BE2C (cell line): ENCODE measurements at regions not wholly inside any gene's neighbourhood (a gene's known extent, or its start where the extent isn't known, plus 50 kb on each side); places are given as distances from the start of the nearest gene placed in this dataset.
"Not testable (repeated sequence)": the region's sequence is repeated elsewhere in the genome, so short reads cannot be mapped to it uniquely, and the experiment has no call there.

Experiments used
- DNase-seq: peaks from one replicate; pipeline ENCODE4 v3.0.0-alpha.2; 2020
- H3K27me3 ChIP-seq: fragments of 250-450 bp; sonication (Bioruptor Pico); 2 replicates; pipeline ENCODE4 v1.5.1; 2020; ENCODE audit warnings: mild to moderate bottlenecking
- H3K36me3 ChIP-seq: fragments of 250-450 bp; sonication (Bioruptor Pico); 2 replicates; pipeline ENCODE4 v1.5.1; 2020; ENCODE audit warnings: mild to moderate bottlenecking
- H3K4me1 ChIP-seq: fragments of 250-450 bp; sonication (Bioruptor Pico); 2 replicates; pipeline ENCODE4 v1.5.1; 2020
- H3K4me3 ChIP-seq: 2 replicates; pipeline ENCODE4 v1.5.1; 2011; ENCODE audit warnings: low read depth, low read length
- H3K9me3 ChIP-seq: fragments of 250-450 bp; sonication (Bioruptor Pico); 2 replicates; pipeline ENCODE4 v1.5.1; 2020
- CTCF ChIP-seq: IDR thresholded peaks from 2 replicates; pipeline ENCODE4 v1.5.1; 2012; ENCODE audit warnings: mild to moderate bottlenecking, low read depth, low read length

GRCh38 chr3:19825193-19825592 lies 108.8 kb downstream of the EFHB start:
- H3K27me3 ChIP-seq, result no peaks in the 10 kb centered on the region
- no peaks in the 10 kb centered on the region for H3K4me1 ChIP-seq
- no peaks in the 10 kb centered on the region for H3K36me3 ChIP-seq
- no peak for TF ChIP-seq CTCF
- H3K9me3 ChIP-seq, result no peaks in the 10 kb centered on the region
- no peak overlapping the region for H3K4me3 ChIP-seq
- DNase-seq, result no peak

- Histone ChIP-seq H3K36me3 (no peaks in the 10 kb centered on the region), H3K4me3 (no peak overlapping the region), H3K9me3 (no peaks in the 10 kb centered on the region), H3K27me3 (no peaks in the 10 kb centered on the region), H3K4me1 (no peaks in the 10 kb centered on the region)
- no peak for TF ChIP-seq CTCF
- no peak for DNase-seq
These were observed 111.2 kb downstream of the EFHB start for GRCh38 chr3:19822805-19823204.

GRCh38 chr3:19816631-19817030 lies 117.4 kb downstream of the EFHB start:
- no peaks in the 10 kb centered on the region for H3K4me1 ChIP-seq
- no peaks in the 10 kb centered on the region for H3K36me3 ChIP-seq
- TF ChIP-seq CTCF, result no peak

GRCh38 chr3:19815805-19816204 lies 118.2 kb downstream of the EFHB start:
- no peak for DNase-seq
- Histone ChIP-seq H3K36me3 (no peaks in the 10 kb centered on the region), H3K9me3 (no peaks in the 10 kb centered on the region), H3K27me3 (no peaks in the 10 kb centered on the region), H3K4me3 (no peak overlapping the region), H3K4me1 (no peaks in the 10 kb centered on the region)
- TF ChIP-seq CTCF, result no peak

More at GRCh38 chr3:19816631-19817030, 117.4 kb downstream of the EFHB start:
- DNase-seq, result no peak
- H3K9me3 ChIP-seq, result no peaks in the 10 kb centered on the region
- no peak overlapping the region for H3K4me3 ChIP-seq
- H3K27me3 ChIP-seq, result no peaks in the 10 kb centered on the region

- H3K9me3 ChIP-seq, DNase-seq, H3K36me3 ChIP-seq, H3K4me1 ChIP-seq, H3K4me3 ChIP-seq, H3K27me3 ChIP-seq: not testable (repeated sequence)
These were observed 120.3 kb downstream of the EFHB start for GRCh38 chr3:19813743-19814142.

- no peak for DNase-seq
- no peaks in the 10 kb centered on the region for H3K27me3 ChIP-seq
- no peaks in the 10 kb centered on the region for H3K36me3 ChIP-seq
- TF ChIP-seq CTCF, result no peak
- no peaks in the 10 kb centered on the region for H3K4me1 ChIP-seq
- no peaks in the 10 kb centered on the region for H3K9me3 ChIP-seq
- no peak overlapping the region for H3K4me3 ChIP-seq
These were observed 122.3 kb downstream of the EFHB start for GRCh38 chr3:19811689-19812088.

GRCh38 chr3:19808834-19809233 lies 125.2 kb downstream of the EFHB start:
- H3K27me3 ChIP-seq, result no peaks in the 10 kb centered on the region
- no peaks in the 10 kb centered on the region for H3K36me3 ChIP-seq
- TF ChIP-seq CTCF, result no peak
- no peaks in the 10 kb centered on the region for H3K4me1 ChIP-seq
- DNase-seq, result no peak
- no peaks in the 10 kb centered on the region for H3K9me3 ChIP-seq
- no peak overlapping the region for H3K4me3 ChIP-seq
